Fibroblast of lung (primary cell): ENCODE measurements at regions not wholly inside any gene's neighbourhood (a gene's known extent, or its start where the extent isn't known, plus 50 kb on each side); places are given as distances from the start of the nearest gene placed in this dataset.

Source experiments
- DNase-seq, 2 donors: peaks; one replicate each; pipeline versions ENCODE4 v3.0.0 to v3.0.0-alpha.2; 2010; ENCODE audit warnings: low read depth in 2 of 2
- H2AFZ ChIP-seq: 2 replicates; pipeline ENCODE4 v1.5.1; 2012; ENCODE audit warnings: low read length, control low read depth, inconsistent platforms
- H3K27ac ChIP-seq: 2 replicates; pipeline ENCODE4 v1.5.1; 2011; ENCODE audit warnings: low read length, control low read depth; ENCODE audit not compliant: insufficient read depth
- H3K27me3 ChIP-seq: 2 replicates; pipeline ENCODE4 v1.5.1; 2011; ENCODE audit warnings: mild to moderate bottlenecking, low read length; ENCODE audit not compliant: control insufficient read depth, insufficient read depth
- H3K36me3 ChIP-seq: 2 replicates; pipeline ENCODE4 v1.5.1; 2011; ENCODE audit warnings: low read length; ENCODE audit not compliant: control insufficient read depth, insufficient read depth
- H3K4me1 ChIP-seq: 2 replicates; pipeline ENCODE4 v1.5.1; 2011; ENCODE audit warnings: low read length; ENCODE audit not compliant: control insufficient read depth, insufficient read depth; ENCODE audit errors: extremely low read depth
- H3K4me2 ChIP-seq: 2 replicates; pipeline ENCODE4 v1.5.1; 2011; ENCODE audit warnings: low read length, control low read depth; ENCODE audit not compliant: insufficient read depth; ENCODE audit errors: extremely low read depth
- H3K4me3 ChIP-seq, 4 experiments: fragments of 200-600 bp in 1 of 4; sonication (generic) in 1 of 4; replicated peaks in 1 of 4; 2 replicates each; pipeline ENCODE4 v1.5.1; 2011 to 2016; ENCODE audit warnings: low read length in 4 of 4, low read depth in 3 of 4, mild to moderate bottlenecking in 3 of 4, control low read depth in 2 of 4, inconsistent platforms in 1 of 4, mixed read lengths in 1 of 4; ENCODE audit not compliant: insufficient read depth in 1 of 4; ENCODE audit errors: control extremely low read depth in 1 of 4
- H3K79me2 ChIP-seq: 2 replicates; pipeline ENCODE4 v1.5.1; 2012; ENCODE audit warnings: mild to moderate bottlenecking, low read length, inconsistent platforms; ENCODE audit not compliant: control insufficient read depth, insufficient read depth
- H3K9ac ChIP-seq: 2 replicates; pipeline ENCODE4 v1.5.1; 2011; ENCODE audit warnings: mild to moderate bottlenecking, low read length, control low read depth; ENCODE audit not compliant: insufficient read depth
- H3K9me3 ChIP-seq: 2 replicates; pipeline ENCODE4 v1.5.1; 2012; ENCODE audit warnings: low read depth, low read length; ENCODE audit not compliant: control insufficient read depth, insufficient read depth
- H4K20me1 ChIP-seq: 2 replicates; pipeline ENCODE4 v1.5.1; 2011; ENCODE audit warnings: low read length; ENCODE audit not compliant: control insufficient read depth, insufficient read depth; ENCODE audit errors: extremely low read depth
- EZH2 ChIP-seq: IDR thresholded peaks from 2 replicates; pipeline ENCODE4 v1.5.1; 2012; ENCODE audit warnings: low read length, control low read depth, mild to moderate bottlenecking; ENCODE audit errors: missing control alignments
- TF ChIP-seq, protein P1 (sequence below), 2 donors: IDR thresholded peaks in 1 of 2; conservative IDR thresholded peaks in 1 of 2; 1 replicate in 1 of 2; 2 replicates in 1 of 2; pipeline ENCODE4 v1.5.1; 2011 to 2012; ENCODE audit warnings: low read length in 2 of 2, control low read depth in 1 of 2, inconsistent platforms in 1 of 2, low read depth in 1 of 2, mild to moderate bottlenecking in 1 of 2

- no peaks in the 10 kb centered on the region for H3K36me3 ChIP-seq
- H3K4me1 ChIP-seq, result peaks cover 6% of the 10 kb centered on the region
- H3K27ac ChIP-seq, result no peak overlapping the region
Observed at GRCh38 chr7:46557781-46558180, 636.7 kb upstream of the IGFBP3 start.

GRCh38 chr7:46557295-46557711, 636.2 kb upstream of the IGFBP3 start:
- no peak overlapping the region for H2AFZ ChIP-seq
- H3K4me3 ChIP-seq, result no peak overlapping the region
- H3K4me1 ChIP-seq, result peaks cover 6% of the 10 kb centered on the region
- H3K79me2 ChIP-seq, result no peaks in the 10 kb centered on the region
- peak in 1 of 2 donors; percentile 64 for DNase-seq
- no peak overlapping the region for H3K4me2 ChIP-seq
- no peaks in the 10 kb centered on the region for H3K9me3 ChIP-seq
- TF ChIP-seq, protein P1, sequence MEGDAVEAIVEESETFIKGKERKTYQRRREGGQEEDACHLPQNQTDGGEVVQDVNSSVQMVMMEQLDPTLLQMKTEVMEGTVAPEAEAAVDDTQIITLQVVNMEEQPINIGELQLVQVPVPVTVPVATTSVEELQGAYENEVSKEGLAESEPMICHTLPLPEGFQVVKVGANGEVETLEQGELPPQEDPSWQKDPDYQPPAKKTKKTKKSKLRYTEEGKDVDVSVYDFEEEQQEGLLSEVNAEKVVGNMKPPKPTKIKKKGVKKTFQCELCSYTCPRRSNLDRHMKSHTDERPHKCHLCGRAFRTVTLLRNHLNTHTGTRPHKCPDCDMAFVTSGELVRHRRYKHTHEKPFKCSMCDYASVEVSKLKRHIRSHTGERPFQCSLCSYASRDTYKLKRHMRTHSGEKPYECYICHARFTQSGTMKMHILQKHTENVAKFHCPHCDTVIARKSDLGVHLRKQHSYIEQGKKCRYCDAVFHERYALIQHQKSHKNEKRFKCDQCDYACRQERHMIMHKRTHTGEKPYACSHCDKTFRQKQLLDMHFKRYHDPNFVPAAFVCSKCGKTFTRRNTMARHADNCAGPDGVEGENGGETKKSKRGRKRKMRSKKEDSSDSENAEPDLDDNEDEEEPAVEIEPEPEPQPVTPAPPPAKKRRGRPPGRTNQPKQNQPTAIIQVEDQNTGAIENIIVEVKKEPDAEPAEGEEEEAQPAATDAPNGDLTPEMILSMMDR (conservative IDR thresholded peaks at IDR 0.05 in 1 of 2, IDR thresholded peaks at IDR 0.05 in 1 of 2; ENCODE audit: low read depth in 1 of 2, low read length in 2 of 2), result no peak
- no peaks in the 10 kb centered on the region for H3K36me3 ChIP-seq
- H3K9ac ChIP-seq, result no peak overlapping the region
- no peak overlapping the region for H3K27ac ChIP-seq
- no peaks in the 10 kb centered on the region for H3K27me3 ChIP-seq
- no peaks in the 10 kb centered on the region for H4K20me1 ChIP-seq

More at GRCh38 chr7:46557781-46558180, 636.7 kb upstream of the IGFBP3 start:
- no peak overlapping the region for H2AFZ ChIP-seq
- no peak overlapping the region for H3K4me3 ChIP-seq
- no peak for TF ChIP-seq EZH2
- TF ChIP-seq, protein P1 (conservative IDR thresholded peaks at IDR 0.05 in 1 of 2, IDR thresholded peaks at IDR 0.05 in 1 of 2; ENCODE audit: low read depth in 1 of 2, low read length in 2 of 2), result no peak
- no peak overlapping the region for H3K9ac ChIP-seq
- DNase-seq, result no peak
- no peaks in the 10 kb centered on the region for H3K79me2 ChIP-seq
- no peaks in the 10 kb centered on the region for H3K27me3 ChIP-seq
- H3K9me3 ChIP-seq, result no peaks in the 10 kb centered on the region
- H3K4me2 ChIP-seq, result no peak overlapping the region
- H4K20me1 ChIP-seq, result no peaks in the 10 kb centered on the region

GRCh38 chr7:46554688-46555422, 633.8 kb upstream of the IGFBP3 start:
- no peaks in the 10 kb centered on the region for H4K20me1 ChIP-seq
- TF ChIP-seq, protein P1 (conservative IDR thresholded peaks at IDR 0.05 in 1 of 2, IDR thresholded peaks at IDR 0.05 in 1 of 2; ENCODE audit: low read depth in 1 of 2, low read length in 2 of 2), result no peak
- no peak for TF ChIP-seq EZH2
- no peak overlapping the region for H2AFZ ChIP-seq
- no peak overlapping the region for H3K4me2 ChIP-seq
- peaks cover 6% of the 10 kb centered on the region for H3K4me1 ChIP-seq
- no peak overlapping the region for H3K27ac ChIP-seq
- no peaks in the 10 kb centered on the region for H3K27me3 ChIP-seq
- H3K4me3 ChIP-seq, result no peak overlapping the region
- H3K9me3 ChIP-seq, result no peaks in the 10 kb centered on the region
- no peak overlapping the region for H3K9ac ChIP-seq
- DNase-seq, result peak; percentile 40 to 79
- no peaks in the 10 kb centered on the region for H3K79me2 ChIP-seq
- H3K36me3 ChIP-seq, result no peaks in the 10 kb centered on the region
